GM12891 (cell line): ENCODE measurements at regions not wholly inside any gene's neighbourhood (a gene's known extent, or its start where the extent isn't known, plus 50 kb on each side); places are given as distances from the start of the nearest gene placed in this dataset.
"Not testable (repeated sequence)": the region's sequence is repeated elsewhere in the genome, so short reads cannot be mapped to it uniquely, and the experiment has no call there.

ENCODE experiments used
- PAX5 ChIP-seq: IDR thresholded peaks from 2 replicates; pipeline ENCODE4 v1.6.1; 2011; ENCODE audit warnings: low read length, moderate library complexity, mild to moderate bottlenecking; ENCODE audit not compliant: insufficient read depth, severe bottlenecking
- POLR2A ChIP-seq: IDR thresholded peaks from 2 replicates; pipeline ENCODE4 v1.6.1; 2011; ENCODE audit warnings: low read depth, low read length, control low read depth
- POLR2AphosphoS5 ChIP-seq: IDR thresholded peaks from 2 replicates; pipeline ENCODE4 v1.6.1; 2011; ENCODE audit warnings: low read depth, low read length, control low read depth
- POU2F2 ChIP-seq: IDR thresholded peaks from 2 replicates; pipeline ENCODE4 v1.6.1; 2011; ENCODE audit warnings: low read depth, mild to moderate bottlenecking, control low read depth, low read length, moderate library complexity

DNA sequence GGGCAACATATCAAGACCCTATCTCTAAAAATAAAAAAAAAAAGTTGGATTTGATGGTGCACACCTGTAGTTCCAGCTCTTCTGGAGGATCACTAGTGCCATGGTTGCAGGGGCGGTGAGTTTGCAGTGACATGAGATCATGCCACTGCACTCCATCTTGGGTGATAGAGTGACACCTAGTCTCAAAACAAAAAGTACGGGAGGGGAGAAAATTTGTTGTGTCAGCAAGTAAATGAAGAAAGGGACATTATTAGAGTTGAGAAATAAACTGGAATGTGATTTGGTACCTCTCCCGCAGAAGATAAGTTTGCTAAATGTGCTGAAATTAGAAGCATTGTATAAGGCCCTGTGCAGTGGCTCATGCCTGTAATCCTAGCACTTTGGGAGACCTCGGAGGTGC, 105.1 kb downstream of the PPIAL4G start:
- not testable (repeated sequence) for TF ChIP-seq POLR2AphosphoS5, POLR2A, PAX5, POU2F2
